SIG-M5 (cell line): ENCODE measurements at regions not wholly inside any gene's neighbourhood (a gene's known extent, or its start where the extent isn't known, plus 50 kb on each side); places are given as distances from the start of the nearest gene placed in this dataset.

Experiments
- DNase-seq: peaks from one replicate; lab custom pipeline; 2025; lab: John Stamatoyannopoulos, UW

DNA sequence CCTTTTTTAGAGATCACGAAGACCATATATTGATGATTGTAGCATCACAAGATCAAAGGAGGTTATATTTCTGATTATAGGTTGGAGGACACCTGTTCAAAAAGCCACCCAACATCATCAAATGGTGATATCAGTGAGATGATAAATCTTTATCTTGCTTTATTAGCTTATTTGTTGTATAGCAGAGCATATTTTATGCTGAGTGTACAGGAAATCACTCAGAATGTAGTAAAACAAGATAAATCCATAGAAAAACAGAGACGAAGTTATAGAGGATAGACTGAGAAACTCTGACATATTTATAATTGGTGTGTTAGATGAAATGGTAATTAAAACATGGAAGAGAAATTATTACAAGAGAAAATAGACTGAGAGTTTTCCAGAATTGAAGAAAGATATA, 69.8 kb upstream of the DMAC1 start:
- no peak for DNase-seq

- no peak for DNase-seq
Observed at GRCh38 chr9:7862170-7862569, 62.6 kb upstream of the DMAC1 start.

- DNase-seq = no peak
Observed at GRCh38 chr9:7861086-7861485, 61.5 kb upstream of the DMAC1 start.

GRCh38 chr9:7860335-7860709, 60.7 kb upstream of the DMAC1 start:
- DNase-seq = no peak

DNA sequence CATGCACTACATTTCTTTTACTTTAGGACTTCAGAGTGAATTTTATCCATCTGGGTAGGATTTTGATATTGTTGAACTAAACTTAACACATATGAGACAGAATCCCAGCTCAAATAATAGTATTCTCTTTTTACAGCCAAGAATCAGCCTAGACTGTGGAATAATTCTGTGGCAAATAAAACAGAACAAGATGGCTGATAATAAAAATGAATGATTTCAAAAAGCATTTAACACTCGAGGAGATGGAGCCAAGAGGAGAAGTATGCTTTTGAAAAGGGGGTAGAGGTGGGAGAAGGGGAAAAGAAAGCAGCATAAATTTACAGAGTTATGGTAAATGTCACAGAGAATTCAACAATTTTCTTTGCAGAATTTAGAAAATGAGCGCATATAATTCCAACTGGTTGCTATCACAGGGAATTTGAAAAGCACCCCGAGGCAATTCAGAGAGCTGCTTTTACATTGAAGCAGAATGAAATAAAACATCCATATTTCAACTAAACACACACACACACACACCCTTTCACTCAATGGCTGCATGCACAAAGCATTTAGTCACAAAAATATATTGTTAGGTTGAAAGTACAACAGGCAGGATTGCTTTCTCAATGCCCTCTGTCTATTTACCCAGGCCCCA, 60.2 kb upstream of the DMAC1 start:
- no peak for DNase-seq

DNA sequence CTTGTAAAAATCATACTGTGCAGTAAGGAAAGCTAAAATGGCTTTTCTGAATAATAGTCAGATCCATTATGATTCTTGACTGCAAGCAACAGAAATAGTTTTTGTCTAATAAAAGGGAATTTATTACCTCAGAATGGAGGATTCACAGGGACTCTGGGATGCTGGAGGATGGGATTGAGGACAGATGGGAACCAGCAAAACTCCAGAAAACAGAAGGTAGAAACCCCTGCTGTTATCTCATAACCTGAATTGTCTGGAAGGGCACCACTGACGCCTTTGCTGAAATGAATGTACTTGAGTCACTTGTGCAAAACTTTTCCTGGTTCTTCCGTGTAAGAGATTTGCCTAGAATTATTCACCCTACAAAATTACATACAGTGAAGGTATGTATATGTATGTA, 58.6 kb upstream of the DMAC1 start:
- no peak for DNase-seq

- DNase-seq = no peak
Observed at GRCh38 chr9:7854763-7855162, 55.2 kb upstream of the DMAC1 start.
